Right lobe of liver (tissue), 6 donors: ENCODE measurements at regions not wholly inside any gene's neighbourhood (a gene's known extent, or its start where the extent isn't known, plus 50 kb on each side); places are given as distances from the start of the nearest gene placed in this dataset.

Experiments used
- ATAC-seq, 4 donors: fragments of 200-7000 bp; cut with Tn5 transposase; one replicate each; pipeline ENCODE4 v1.9.1; 2020; ENCODE audit warnings: mild to moderate bottlenecking in 4 of 4, moderate library complexity in 4 of 4
- DNase-seq, 3 donors: peaks; one replicate each; pipeline ENCODE4 v3.0.0-alpha.2; 2020
- H3K27ac ChIP-seq, 3 donors: fragments of 200-600 bp; one replicate each; pipeline ENCODE4 v1.8.0; 2022
- H3K27me3 ChIP-seq, 2 donors: fragments of 200-600 bp; one replicate each; pipeline ENCODE4 v1.8.0; 2022
- H3K36me3 ChIP-seq, 4 donors: fragments of 200-600 bp; sonication (generic) in 1 of 4; one replicate each; pipeline versions ENCODE4 v1.5.1 to v1.8.0; 2017 to 2022; ENCODE audit warnings: control low read depth in 1 of 4
- H3K4me1 ChIP-seq, 4 donors: fragments of 200-600 bp; sonication (generic) in 1 of 4; one replicate each; pipeline versions ENCODE4 v1.5.1 to v1.8.0; 2017 to 2022; ENCODE audit warnings: control low read depth in 1 of 4
- H3K4me3 ChIP-seq, 3 donors: fragments of 200-600 bp; one replicate each; pipeline ENCODE4 v1.8.0; 2022
- H3K9me3 ChIP-seq, 4 donors: fragments of 200-600 bp; sonication (generic) in 1 of 4; one replicate each; pipeline versions ENCODE4 v1.5.1 to v1.8.0; 2017 to 2022; ENCODE audit warnings: control low read depth in 1 of 4
- CTCF ChIP-seq, 4 donors: fragments of 200-600 bp in 3 of 4; fragments of 450-650 bp in 1 of 4; IDR thresholded peaks; one replicate each; pipeline versions ENCODE4 v1.5.1 to v1.8.0; 2016 to 2022; ENCODE audit warnings: antibody characterized with exemption in 4 of 4, mild to moderate bottlenecking in 2 of 4
- POLR2A ChIP-seq: fragments of 450-650 bp; IDR thresholded peaks from one replicate; pipeline ENCODE4 v1.6.1; 2017; ENCODE audit warnings: antibody characterized with exemption, mild to moderate bottlenecking
- WGBS: methylation state at CpG from one replicate; pipeline ENCODE4 v1.1.6; 2018; ENCODE audit warnings: low coverage, low lambda C conversion rate; ENCODE audit not compliant: insufficient coverage; ENCODE audit errors: missing lambda C conversion rate; 5-methylcytosine and 5-hydroxymethylcytosine counted together
- intact Hi-C, 2 donors: fragments of 100-400 bp; cut with DNase I; formaldehyde crosslinking; loops; one replicate each; pipeline versions ENCODE4 v1.11.2 to v1.14.1; 2022
- donor health status: DM: no; HTN: yes; CAD: no.
- donor health status: DM: no; HTN: no; CAD: no.
- donor health status: DM: no; HTN: no; CAD: no.
- donor health status: DM: no; HTN: yes; CAD: no.
- donor health status: DM: no; HTN: yes; CAD: no.

GRCh38 chr22:49079027-49079725 is 748.5 kb downstream of the BRD1 start:
- H3K27me3 ChIP-seq, result no peaks in the 10 kb centered on the region
- DNase-seq, result no peak

GRCh38 chr22:49078076-49078710 is 749.5 kb downstream of the BRD1 start:
- ATAC-seq (no peak), DNase-seq (no peak)
- H3K27me3 ChIP-seq, result no peaks in the 10 kb centered on the region
- 60% methylated on average over 12 of the region's 26 CpGs for WGBS
- no peak for TF ChIP-seq POLR2A
- TF ChIP-seq CTCF (IDR thresholded peaks at IDR 0.05), result no peak
- H3K36me3 ChIP-seq, result no peaks in the 10 kb centered on the region
- no peaks in the 10 kb centered on the region for H3K4me1 ChIP-seq
- H3K9me3 ChIP-seq, result no peaks in the 10 kb centered on the region
- no peak overlapping the region for H3K27ac ChIP-seq
- H3K4me3 ChIP-seq, result no peak overlapping the region
- intact Hi-C loops, result no loop called here

More at GRCh38 chr22:49079027-49079725, 748.5 kb downstream of the BRD1 start:
- TF ChIP-seq CTCF (IDR thresholded peaks at IDR 0.05) (no peak), POLR2A (no peak)
- Histone ChIP-seq H3K36me3 (no peaks in the 10 kb centered on the region), H3K9me3 (no peaks in the 10 kb centered on the region), H3K4me3 (no peak overlapping the region), H3K4me1 (no peaks in the 10 kb centered on the region), H3K27ac (no peak overlapping the region)
- no CpG with 5 or more reads among the region's 22 CpGs for WGBS
- intact Hi-C loops, result no loop called here
- ATAC-seq, result no peak

- Histone ChIP-seq H3K9me3 (no peaks in the 10 kb centered on the region), H3K4me1 (no peaks in the 10 kb centered on the region), H3K27ac (no peak overlapping the region), H3K36me3 (no peaks in the 10 kb centered on the region), H3K4me3 (no peak overlapping the region), H3K27me3 (no peaks in the 10 kb centered on the region)
- ATAC-seq, result no peak
- DNase-seq, result no peak
- no CpG with 5 or more reads among the region's 11 CpGs for WGBS
- intact Hi-C loops, result no loop called here
- TF ChIP-seq CTCF (IDR thresholded peaks at IDR 0.05) (no peak), POLR2A (no peak)
Measured at GRCh38 chr22:49077586-49077985, 750.1 kb downstream of the BRD1 start.

GRCh38 chr22:49077036-49077393 is 750.7 kb downstream of the BRD1 start:
- TF ChIP-seq POLR2A, result no peak
- TF ChIP-seq CTCF (IDR thresholded peaks at IDR 0.05), result no peak
- Histone ChIP-seq H3K27me3 (no peaks in the 10 kb centered on the region), H3K4me1 (no peaks in the 10 kb centered on the region), H3K9me3 (no peaks in the 10 kb centered on the region), H3K27ac (no peak overlapping the region), H3K4me3 (no peak overlapping the region), H3K36me3 (no peaks in the 10 kb centered on the region)
- DNase-seq, result no peak
- ATAC-seq, result no peak
- WGBS, result no CpG with 5 or more reads among the region's 5 CpGs
- intact Hi-C loops, result no loop called here
